ENCODE measurements at regions not wholly inside any gene's neighbourhood (a gene's known extent, or its start where the extent isn't known, plus 50 kb on each side); places are given as distances from the start of the nearest gene placed in this dataset.

- Histone ChIP-seq H3K4me3 (no peak overlapping the region), H3K36me3 (no peaks in the 10 kb centered on the region), H3K27me3 (no peaks in the 10 kb centered on the region), H3K9me3 (no peaks in the 10 kb centered on the region)
- no peak for DNase-seq
Observed at GRCh38 chr3:59265566-59265965, 215.7 kb upstream of the CFAP20DC start.

- no peak for DNase-seq
- Histone ChIP-seq H3K36me3 (no peaks in the 10 kb centered on the region), H3K27me3 (no peaks in the 10 kb centered on the region), H3K9me3 (no peaks in the 10 kb centered on the region), H3K4me3 (no peak overlapping the region)
Observed at GRCh38 chr3:59264366-59264765, 214.5 kb upstream of the CFAP20DC start.

DNA sequence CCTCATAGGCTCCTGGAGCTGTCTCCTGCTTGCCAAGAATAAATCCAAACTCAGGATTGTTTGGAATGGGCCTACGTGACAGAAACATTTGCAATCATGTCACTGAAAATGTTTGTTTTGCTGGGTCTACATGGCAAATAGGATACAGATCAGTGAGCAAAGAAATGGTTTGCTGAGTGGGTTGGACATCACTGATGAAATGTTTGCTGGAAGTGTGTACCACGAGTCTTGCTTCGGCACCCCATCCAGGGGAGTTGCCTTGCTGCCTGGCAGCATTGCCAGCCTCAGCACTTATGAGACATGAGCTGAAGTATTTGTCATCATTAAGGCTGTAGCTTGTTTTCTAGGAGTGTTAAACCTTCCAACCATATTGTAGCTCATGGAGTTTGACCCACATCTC, 213.3 kb upstream of the CFAP20DC start:
- no peak overlapping the region for H3K4me3 ChIP-seq
- no peaks in the 10 kb centered on the region for H3K27me3 ChIP-seq
- H3K9me3 ChIP-seq: no peaks in the 10 kb centered on the region
- no peaks in the 10 kb centered on the region for H3K36me3 ChIP-seq
- peak; percentile 35 for DNase-seq

DNA sequence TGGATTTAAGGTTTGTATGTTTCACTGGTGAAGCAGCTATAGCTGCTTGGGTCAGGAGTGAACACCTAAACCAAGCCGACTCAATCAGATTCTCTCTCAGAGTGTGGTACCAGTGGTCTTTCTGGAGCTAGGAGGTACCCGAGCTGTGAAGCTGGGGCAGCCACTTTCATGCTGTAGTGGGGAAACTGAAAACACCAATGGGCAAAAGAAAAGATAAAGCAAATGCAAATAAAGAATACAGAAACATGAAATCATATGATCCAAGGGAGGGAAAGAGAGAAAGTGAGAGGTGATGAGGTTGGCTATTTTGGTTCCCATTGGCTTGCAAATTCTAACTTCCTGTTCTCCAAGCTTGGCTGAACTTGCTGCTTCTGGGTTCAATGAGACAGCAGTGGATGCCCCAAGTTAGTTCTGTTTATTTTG, 212.3 kb upstream of the CFAP20DC start:
- no peak overlapping the region for H3K4me3 ChIP-seq
- no peaks in the 10 kb centered on the region for H3K9me3 ChIP-seq
- H3K36me3 ChIP-seq: no peaks in the 10 kb centered on the region
- H3K27me3 ChIP-seq: no peaks in the 10 kb centered on the region
- no peak for DNase-seq

DNA sequence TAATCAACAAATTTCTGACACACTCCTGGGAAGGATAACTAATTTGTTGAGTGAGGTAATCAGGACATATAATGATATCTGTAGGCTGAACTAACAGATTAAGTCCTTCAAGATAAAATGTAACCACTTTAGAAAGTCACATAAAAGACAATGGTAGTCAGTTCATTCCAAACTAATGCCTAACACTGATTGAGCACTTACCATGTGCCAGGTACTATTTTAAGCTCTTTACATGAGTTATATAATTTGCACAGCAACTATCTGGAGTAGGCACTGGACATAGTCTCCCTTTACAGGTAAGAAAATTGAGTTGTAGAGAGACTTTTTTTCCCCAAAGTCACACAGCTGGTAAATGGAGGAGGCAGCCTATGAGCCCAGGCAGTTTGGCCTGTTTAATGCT, 211.2 kb upstream of the CFAP20DC start:
- H3K36me3 ChIP-seq: no peaks in the 10 kb centered on the region
- H3K9me3 ChIP-seq: no peaks in the 10 kb centered on the region
- DNase-seq: no peak
- no peak overlapping the region for H3K4me3 ChIP-seq
- no peaks in the 10 kb centered on the region for H3K27me3 ChIP-seq

GRCh38 chr3:59258550-59259260, 208.9 kb upstream of the CFAP20DC start:
- no peak for DNase-seq
- H3K9me3 ChIP-seq: no peaks in the 10 kb centered on the region

DNA sequence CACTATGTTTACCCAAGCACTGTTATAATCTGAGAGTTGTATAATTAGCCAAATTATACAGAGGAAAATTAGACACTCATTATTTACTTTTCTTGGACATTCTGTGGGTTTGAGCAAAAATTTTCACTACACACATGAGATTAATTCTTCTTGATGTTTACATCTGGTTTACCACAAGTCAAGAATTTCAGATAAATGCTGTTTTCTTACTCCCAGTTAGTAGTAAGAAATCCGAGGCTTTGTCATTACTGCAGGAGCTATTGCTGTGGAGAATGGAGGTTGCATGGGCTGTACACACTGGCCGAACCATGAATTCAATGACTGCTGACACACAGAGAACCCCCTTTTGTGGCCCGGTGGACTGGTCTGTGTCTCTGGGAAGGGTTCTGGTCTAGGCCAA, 207.7 kb upstream of the CFAP20DC start:
- no peaks in the 10 kb centered on the region for H3K27me3 ChIP-seq
- H3K4me3 ChIP-seq: no peak overlapping the region
- no peak for DNase-seq
- H3K36me3 ChIP-seq: no peaks in the 10 kb centered on the region
- H3K9me3 ChIP-seq: no peaks in the 10 kb centered on the region

More at GRCh38 chr3:59258550-59259260, 208.9 kb upstream of the CFAP20DC start:
- H3K36me3 ChIP-seq: no peaks in the 10 kb centered on the region
- H3K27me3 ChIP-seq: no peaks in the 10 kb centered on the region
- no peak overlapping the region for H3K4me3 ChIP-seq

DNA sequence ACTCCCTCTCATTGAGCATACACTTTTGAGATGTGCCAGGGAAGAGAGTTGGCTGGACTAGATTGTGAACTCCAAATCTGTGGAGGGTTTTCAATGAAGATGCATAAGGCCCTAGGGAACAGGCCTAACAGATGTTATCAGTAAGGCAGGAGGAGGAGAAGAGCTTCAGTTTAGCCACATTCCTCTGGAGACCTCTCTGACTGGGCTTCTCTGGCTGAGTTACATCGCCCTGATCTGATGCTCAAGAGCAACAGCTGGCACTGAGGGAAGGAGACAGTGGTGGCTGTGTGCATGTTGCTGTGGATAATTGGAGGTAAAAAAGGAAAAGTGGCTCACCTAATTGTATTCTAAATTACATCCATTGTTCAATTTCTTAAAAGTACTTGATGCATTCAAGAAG, 206.4 kb upstream of the CFAP20DC start:
- Histone ChIP-seq H3K4me3 (no peak overlapping the region), H3K27me3 (no peaks in the 10 kb centered on the region), H3K9me3 (no peaks in the 10 kb centered on the region)

GRCh38 chr3:59254976-59255375, 205.2 kb upstream of the CFAP20DC start:
- Histone ChIP-seq H3K9me3 (no peaks in the 10 kb centered on the region), H3K4me3 (no peak overlapping the region), H3K36me3 (no peaks in the 10 kb centered on the region), H3K27me3 (no peaks in the 10 kb centered on the region)
- DNase-seq: no peak

More for the DNA sequence above, 206.4 kb upstream of the CFAP20DC start:
- H3K36me3 ChIP-seq: no peaks in the 10 kb centered on the region
- no peak for DNase-seq

DNA sequence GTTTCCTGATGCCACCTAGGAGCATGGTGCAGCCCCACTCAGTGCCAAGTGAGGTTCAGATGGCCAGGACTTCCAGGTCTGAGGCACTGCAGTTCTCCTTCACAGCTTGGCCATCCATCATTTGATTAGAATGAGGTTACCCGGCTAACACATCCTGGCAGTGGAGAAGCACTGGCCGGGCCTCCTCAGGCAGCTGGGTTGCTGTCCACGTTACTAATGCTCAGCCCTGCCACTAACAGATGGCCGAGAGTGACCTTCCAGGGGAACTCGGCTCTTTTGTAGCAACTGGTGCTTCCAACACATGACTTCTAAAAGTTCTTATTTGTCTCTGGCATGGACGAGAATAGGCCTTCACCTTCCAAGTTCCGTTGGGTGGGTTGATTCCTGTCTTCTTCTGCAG, 204.6 kb upstream of the CFAP20DC start:
- H3K27me3 ChIP-seq: no peaks in the 10 kb centered on the region
- no peaks in the 10 kb centered on the region for H3K9me3 ChIP-seq
- DNase-seq: no peak
- no peak overlapping the region for H3K4me3 ChIP-seq
- H3K36me3 ChIP-seq: no peaks in the 10 kb centered on the region

DNA sequence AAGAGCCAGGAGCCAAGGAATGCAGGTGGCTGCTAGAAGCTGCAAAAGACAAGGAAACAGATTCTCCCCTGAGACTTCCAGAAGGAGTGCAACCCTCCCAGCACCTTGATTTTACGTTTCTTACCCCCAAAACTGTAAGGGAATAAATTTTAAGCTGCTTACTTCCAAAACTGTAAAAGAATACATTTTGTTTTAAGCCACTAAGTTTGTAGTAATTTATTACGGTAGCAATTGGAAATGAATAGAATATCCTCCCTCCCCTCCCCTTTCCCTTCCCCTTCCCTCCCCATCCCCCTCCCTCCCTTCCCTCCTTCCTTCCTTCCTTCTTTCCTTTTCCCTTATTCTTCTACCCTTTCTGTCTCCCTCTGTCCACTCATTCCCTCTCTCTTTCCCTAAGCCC, 203.7 kb upstream of the CFAP20DC start:
- DNase-seq: no peak
- H3K9me3 ChIP-seq: no peaks in the 10 kb centered on the region
- H3K36me3 ChIP-seq: no peaks in the 10 kb centered on the region
- no peak overlapping the region for H3K4me3 ChIP-seq
- no peaks in the 10 kb centered on the region for H3K27me3 ChIP-seq

DNA sequence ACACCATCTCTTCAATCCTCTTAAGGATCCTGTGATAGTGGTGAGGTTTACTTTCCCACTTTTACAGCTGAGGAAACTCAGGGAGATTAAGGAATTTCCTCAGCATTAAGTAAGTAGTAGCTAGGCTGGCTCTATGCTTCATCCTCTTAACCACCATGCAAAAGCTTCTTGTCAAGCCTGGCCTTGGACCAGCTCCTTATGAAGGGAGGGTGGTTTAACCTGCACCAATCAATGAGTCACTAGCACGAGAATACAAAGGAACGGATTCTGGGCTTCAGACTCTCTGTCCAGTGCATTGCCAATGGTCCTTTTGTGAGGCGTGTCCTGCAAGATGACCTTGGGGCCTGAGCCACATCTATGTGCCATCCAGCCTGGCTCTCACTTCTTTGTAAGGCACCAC, 202.0 kb upstream of the CFAP20DC start:
- Histone ChIP-seq H3K36me3 (no peaks in the 10 kb centered on the region), H3K9me3 (no peaks in the 10 kb centered on the region), H3K27me3 (no peaks in the 10 kb centered on the region), H3K4me3 (no peak overlapping the region)
- DNase-seq: no peak

DNA sequence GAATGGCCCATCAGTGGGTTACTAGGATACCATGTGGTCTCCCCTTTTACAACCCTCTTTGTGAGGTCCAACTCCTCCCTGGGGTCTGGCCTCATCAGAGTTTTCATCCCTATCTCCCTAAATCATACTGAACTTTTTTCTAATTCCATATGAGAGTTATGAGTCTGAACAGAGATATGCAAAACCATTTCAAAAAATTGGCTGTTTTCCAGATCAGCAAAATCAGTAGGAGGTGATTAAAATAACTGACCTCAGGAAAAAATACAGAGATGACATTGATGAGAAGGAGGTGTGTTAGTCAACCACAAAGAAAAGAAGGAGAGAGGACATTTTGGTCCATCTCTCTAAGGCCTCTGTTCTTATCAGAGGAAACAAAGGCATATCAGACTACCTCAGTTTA, 200.8 kb upstream of the CFAP20DC start:
- Histone ChIP-seq H3K4me3 (no peak overlapping the region), H3K27me3 (no peaks in the 10 kb centered on the region), H3K36me3 (no peaks in the 10 kb centered on the region), H3K9me3 (no peaks in the 10 kb centered on the region)
- DNase-seq: no peak

GRCh38 chr3:59249698-59250361, 200.0 kb upstream of the CFAP20DC start:
- Histone ChIP-seq H3K9me3 (no peaks in the 10 kb centered on the region), H3K36me3 (no peaks in the 10 kb centered on the region), H3K4me3 (no peak overlapping the region), H3K27me3 (no peaks in the 10 kb centered on the region)
- DNase-seq: no peak

- H3K4me3 ChIP-seq: no peak overlapping the region
- H3K27me3 ChIP-seq: no peaks in the 10 kb centered on the region
- H3K36me3 ChIP-seq: no peaks in the 10 kb centered on the region
- H3K9me3 ChIP-seq: no peaks in the 10 kb centered on the region
- no peak for DNase-seq
Observed at GRCh38 chr3:59249004-59249403, 199.2 kb upstream of the CFAP20DC start.

DNA sequence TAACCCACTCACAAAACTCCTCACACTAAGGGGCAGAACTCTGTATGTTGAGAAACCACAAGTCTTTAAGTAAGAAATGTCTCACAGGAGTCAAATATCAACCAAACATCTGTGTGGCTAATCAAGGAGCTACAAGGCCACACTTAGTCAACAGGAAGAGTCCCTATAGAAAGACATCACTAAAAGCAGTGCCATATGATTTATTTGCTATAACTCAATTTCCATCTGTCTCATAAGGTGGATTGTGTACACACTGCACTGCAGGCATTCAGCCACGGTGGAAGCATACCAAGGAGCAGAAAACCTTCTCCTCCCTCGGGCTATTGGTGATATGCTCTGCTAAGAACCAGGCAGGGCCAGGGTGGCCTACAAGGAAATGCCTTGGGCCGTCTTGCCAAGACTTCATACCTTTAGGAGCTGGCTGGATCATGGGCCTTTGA, 197.6 kb upstream of the CFAP20DC start:
- no peaks in the 10 kb centered on the region; the same call in 1 of the 2 replicates for H3K9me3 ChIP-seq
- DNase-seq: no peak
- no peaks in the 10 kb centered on the region for H3K27me3 ChIP-seq
- no peaks in the 10 kb centered on the region for H3K36me3 ChIP-seq
- no peak overlapping the region for H3K4me3 ChIP-seq

DNA sequence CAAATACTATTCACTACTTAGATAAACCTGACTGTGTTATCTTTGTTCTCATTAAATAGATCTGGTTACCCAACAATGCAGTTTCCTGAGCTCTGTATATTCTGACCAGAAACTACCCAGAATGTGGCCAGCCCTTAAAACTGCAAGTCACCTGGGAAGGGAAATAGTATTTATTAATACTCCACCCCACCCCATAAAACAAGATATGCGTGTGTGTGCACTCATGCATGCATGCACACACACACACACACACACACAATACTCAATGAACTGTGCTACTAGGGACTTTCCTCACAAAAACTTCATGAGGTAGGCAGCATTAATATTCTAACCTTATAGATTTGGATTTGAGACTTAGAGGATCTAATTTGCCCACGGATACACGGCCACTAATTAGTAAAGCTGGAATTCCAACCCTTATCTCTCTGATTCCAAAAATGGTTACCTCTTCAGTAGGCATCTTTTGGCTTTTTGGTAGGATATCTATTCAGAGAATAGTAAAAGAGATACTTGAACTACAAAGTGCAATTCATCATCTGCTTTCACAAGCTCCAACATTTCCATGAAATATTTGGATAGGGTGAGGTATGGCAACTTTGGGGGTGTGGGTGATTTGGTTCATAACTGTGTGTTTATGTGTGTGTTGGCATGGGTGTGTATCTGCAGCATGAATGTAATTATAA, 197.0 kb upstream of the CFAP20DC start:
- DNase-seq: no peak
- H3K27me3 ChIP-seq: no peaks in the 10 kb centered on the region

More for the DNA sequence above, 197.0 kb upstream of the CFAP20DC start:
- Histone ChIP-seq H3K9me3 (no peaks in the 10 kb centered on the region; the same call in 1 of the 2 replicates), H3K4me3 (no peak overlapping the region), H3K36me3 (no peaks in the 10 kb centered on the region)

Measured in MG63 (cell line).